ENCODE measurements at regions not wholly inside any gene's neighbourhood (a gene's known extent, or its start where the extent isn't known, plus 50 kb on each side); places are given as distances from the start of the nearest gene placed in this dataset.
"Not testable (repeated sequence)": the region's sequence is repeated elsewhere in the genome, so short reads cannot be mapped to it uniquely, and the experiment has no call there.

DNA sequence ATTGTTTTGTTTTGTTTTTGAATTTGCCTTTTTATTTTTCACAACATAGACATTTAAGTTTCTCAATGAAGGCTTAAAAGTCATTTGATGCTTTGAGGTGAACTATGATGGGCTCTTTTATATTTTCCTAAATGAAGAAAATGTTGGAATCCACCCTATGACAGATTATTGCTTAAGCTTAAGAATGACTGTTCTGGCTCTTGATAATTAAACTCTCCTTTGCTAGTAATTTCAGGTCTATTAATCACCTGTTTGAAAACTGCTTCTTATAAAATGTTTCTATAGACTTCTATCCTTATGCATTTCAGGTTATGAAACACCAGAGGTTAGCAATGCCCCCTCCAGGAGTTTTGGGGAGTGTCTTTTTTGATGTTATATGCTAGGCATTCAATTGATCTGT lies 424.1 kb upstream of the DYNLRB2 start:
- DNase-seq, result no peak

DNA sequence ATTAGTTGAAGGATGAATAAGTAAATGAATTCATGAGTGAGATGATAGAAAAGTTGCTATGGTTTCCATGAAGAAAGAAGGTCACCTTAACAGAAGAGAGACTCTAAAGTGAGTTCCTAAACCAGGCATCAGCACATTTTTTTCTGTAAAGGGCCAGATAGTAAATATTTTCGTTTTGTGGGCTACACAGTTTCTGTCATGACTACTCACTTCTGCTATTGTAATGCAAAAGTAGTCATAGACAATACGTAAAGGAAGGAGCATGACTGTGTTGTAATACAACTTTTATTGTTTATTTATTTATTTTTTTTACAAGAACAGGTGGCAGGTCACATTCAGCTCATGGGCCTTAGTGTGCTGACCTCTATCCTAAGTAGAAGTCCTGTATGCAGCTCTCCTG lies 426.1 kb upstream of the DYNLRB2 start:
- DNase-seq, result no peak

DNA sequence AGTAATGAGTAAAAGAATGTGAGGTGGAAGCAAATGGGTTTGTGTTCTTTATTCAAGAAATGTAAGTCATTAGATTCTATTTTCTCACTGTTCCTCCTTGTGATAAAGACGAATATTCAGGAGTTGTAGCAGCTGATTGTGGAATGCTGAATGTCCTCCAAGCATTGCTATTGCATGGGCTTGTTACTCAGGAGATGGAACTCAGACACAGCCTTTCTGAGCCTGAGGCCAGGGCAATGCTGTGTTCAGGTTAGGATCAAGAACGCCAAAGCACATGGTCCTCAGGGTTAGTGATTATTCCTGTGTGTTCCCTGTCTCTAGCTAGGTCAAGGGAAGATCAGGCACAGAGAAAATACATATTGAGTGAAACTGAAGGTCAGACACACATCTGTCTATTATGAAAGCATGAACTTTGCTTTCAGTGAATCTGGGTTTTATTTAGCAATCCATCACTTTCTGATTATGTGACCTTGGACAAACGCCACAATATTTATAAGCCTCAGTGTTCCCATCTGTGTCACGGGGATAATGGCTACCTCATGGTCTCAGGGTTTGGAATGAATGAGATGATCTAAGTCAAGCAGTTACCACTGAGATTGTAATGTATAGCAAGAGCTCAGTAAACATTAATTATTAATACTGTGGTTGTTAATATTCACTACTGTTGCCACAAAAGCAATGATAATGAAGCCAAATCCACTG lies 426.8 kb upstream of the DYNLRB2 start:
- no peak for DNase-seq

DNA sequence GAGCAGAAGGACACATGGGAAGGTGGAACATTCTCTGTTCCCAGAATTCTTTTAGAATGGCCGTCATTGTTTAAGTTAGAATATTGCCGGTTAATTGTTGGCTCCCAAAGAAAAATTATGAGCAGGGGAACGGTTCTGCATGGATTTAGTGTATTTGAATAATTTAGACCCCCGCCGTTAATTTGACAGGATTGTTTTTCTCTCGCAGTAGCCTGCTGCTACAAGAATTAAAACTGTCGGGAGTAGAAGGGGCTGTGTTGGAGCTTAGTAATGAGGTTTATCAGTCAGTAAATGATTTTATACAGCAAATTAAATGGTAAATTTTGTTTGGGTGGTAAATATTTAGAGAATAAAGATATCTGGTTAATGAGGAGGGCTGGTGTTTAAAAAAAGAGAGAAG lies 431.2 kb upstream of the DYNLRB2 start:
- DNase-seq, result no peak

DNA sequence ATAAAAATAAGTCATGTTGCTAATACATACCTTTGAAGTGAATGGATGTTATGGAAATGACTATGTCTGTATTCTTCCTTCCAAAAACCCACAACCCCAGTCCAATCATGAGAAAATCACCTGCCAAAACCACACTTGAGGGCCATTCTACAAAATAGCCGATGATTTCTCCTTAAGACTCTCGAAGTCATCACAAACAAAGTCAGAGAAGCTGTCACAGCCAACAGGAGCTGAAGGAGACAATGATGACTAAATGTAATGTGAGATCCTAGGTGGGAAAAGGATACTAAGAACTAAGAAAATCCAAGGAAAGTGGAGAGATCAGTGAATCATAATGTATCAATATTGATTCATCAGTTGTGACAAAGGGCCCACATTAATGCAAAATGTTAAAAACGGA lies 432.9 kb upstream of the DYNLRB2 start:
- no peak for DNase-seq

DNA sequence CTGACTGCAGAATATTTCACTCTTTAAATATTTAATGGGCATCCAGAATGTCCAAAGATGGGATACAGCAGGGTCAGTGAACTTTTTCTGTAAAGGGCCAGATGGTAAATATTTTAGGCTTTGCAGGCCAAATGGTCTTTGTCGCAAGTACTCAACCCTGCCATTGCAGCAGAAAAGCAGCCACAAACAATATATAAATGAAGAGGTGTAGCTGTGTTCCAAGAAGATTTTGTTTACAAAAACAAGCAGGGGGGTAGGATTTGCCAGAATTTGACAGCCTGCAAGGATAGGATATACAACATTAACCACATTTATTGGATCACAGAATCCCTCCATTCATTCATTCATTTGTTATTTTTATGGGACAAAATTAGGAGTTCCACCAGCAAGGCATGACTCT lies 435.0 kb upstream of the DYNLRB2 start:
- DNase-seq, result no peak

DNA sequence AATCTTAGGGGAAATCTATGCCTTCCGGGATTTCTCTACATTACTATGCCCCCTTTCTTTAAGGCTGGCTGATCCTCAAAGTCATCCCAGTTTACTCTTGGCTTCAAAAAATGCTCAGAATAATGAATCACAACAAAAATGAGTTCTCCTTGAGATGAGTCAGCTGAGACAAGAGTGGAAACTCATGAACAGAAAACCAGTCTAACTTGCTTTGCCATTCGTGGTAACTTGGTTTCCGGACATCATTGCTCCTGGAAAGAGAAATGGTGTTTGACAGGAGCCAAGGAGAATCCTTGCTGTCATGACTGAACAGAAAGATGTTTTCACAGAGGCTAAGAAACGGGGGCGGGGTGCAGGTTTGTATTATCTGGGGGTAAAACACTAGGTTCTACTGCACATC lies 435.6 kb upstream of the DYNLRB2 start:
- no peak for DNase-seq

DNA sequence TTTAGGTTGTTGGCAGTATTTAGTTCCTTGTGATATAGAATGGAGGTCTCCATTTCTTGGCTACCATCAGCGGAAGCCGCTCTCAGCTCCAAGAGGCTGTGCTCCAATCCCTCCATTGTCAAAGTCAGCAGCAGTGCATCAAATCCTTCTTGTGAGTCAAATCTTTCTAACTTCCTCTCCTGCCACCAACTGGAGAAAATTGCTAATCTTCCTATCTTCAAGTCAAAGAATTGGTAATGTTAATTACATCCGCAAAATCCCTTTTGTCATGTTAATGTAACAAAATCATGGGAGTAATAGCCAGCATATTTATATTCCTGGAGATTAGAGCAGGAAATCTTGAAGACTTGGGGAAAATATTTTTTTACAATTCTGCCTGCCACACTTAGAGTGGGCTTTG lies 436.4 kb upstream of the DYNLRB2 start:
- DNase-seq, result no peak

DNA sequence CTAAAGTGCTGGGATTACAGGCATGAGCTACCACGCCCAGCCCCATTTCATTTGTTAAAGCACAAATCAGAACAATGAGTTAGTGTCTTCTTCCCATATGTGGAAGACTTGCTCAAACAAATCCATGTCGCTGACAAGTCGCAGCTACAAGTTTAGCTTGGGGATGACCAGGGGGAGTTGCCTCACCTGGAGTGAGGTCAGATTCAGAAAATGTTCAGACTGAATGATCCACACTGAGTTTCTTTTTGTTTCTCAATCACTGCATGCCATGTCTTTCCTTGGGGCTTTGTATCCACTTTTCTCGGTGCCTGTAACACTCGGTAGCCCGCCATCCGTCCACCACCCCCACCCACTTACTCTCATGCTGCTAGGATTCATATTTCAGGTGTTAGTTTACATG lies 437.3 kb upstream of the DYNLRB2 start:
- DNase-seq, result no peak

DNA sequence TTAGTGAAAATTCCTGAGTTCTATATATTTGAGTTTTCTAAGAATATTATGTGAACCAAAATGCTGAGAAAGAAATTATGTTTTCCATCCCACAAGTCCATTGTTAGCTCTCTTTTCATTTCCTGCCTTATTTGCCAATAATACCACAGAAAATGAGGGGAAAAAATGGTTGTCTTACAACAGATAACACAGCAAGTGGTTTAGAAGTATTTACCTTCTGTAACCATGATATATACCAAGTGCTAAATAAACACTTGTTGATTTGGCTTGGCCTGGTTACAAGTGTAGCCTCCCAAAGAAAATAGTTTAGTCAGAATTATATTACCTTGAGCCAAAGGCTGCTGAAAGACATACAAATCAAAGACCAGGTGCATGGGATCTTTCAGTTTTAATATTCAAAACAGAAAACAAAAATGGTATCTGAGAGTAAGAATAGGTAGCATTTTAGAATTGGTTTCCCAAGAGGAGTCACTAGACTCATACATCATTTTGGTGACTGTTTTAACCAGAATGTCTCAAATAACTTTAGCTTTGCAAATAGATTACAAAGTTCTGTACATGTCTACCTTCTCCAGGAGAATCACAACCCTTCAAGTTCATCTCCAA lies 439.8 kb upstream of the DYNLRB2 start:
- no peak for DNase-seq

DNA sequence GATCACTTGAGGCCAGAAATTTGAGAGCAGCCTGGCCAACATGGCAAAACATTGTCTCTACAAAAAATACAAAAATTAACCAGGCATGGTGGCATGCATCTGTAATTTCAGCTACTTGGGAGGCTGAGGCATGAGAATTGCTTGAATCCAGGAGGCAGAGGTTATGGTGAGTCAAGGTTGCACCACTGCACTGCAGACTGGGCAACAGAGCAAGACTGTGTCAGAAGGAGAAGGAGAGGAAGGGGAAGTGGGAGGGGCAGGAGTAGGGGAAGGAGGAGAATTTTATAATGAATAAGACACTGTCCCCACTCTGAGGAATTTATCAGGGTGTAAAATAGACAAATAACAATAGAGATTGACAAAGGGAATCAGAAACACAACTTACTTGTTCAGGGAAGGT lies 440.6 kb upstream of the DYNLRB2 start:
- DNase-seq, result no peak

DNA sequence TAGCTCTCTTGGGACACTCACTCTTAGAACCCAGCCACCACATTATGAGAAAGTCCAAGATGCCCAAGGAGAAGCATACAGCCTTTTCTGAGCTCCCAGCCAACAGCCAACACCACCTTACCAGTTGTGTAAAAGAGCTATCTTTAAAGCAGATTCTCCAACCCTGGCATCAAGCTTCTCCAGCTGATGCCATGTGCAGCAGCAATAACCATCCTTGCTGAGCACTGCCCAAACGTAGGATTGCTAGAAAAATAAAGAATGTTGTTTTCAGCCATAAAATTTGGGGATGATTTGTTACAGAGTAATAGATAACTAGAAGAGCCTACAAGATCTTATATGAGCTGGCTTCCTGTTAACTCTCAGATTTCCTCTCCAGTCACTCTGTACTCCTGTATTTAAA lies 443.7 kb upstream of the DYNLRB2 start:
- no peak for DNase-seq

DNA sequence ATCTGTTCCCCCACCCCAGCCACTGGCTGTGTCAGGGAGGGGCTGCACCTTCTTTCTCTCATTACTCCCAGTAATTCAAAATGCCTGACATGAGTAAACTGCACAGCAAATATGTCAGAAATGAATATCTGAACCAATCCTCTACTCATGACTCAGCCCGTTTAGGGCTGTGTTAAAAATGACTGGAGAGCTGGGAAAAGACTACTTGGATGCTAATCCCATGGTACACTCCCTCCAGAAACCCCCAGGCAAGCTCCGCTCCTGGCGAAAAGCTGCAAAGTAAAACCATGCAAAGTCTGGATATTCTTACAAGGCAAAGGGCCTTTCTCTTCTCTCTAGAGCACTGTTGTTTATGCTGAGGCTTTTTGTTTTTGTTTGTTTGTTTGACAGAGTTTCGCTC lies 448.1 kb upstream of the DYNLRB2 start:
- DNase-seq, result no peak

DNA sequence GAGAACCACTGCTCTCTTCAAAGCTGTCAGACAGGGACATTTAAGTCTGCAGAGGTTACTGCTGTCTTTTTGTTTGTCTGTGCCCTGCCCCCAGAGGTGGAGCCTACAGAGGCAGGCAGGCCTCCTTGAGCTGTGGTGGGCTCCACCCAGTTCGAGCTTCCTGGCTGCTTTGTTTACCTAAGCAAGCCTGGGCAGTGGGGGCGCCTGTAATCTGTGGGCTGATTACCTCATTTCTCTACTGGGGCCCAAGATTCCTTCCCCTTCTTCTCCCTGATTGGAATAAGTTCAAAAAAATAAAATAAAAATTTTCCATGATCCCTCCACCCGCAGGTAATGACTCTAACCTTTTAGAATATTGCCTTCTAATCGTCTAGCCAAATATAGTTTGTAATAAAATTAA lies 449.3 kb upstream of the DYNLRB2 start:
- DNase-seq, result not testable (repeated sequence)

DNA sequence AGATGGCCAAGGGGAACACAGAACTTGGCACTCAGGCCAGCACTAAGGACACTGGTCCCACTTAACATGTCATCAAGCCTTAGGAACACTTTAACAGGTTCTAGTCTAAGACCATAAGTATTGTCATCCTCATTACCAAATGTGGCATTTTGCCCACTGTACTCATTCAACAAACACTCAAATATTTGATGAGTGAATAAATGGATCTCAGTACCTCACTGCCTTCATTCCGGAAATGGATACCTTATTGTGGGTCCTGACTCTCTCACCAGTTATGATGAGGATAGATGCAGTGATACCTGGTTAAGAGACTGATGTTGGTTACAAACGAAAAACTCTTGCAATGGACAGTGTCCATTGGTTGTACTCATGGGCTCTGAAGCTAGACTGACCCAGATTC lies 455.2 kb upstream of the DYNLRB2 start:
- no peak for DNase-seq

DNA sequence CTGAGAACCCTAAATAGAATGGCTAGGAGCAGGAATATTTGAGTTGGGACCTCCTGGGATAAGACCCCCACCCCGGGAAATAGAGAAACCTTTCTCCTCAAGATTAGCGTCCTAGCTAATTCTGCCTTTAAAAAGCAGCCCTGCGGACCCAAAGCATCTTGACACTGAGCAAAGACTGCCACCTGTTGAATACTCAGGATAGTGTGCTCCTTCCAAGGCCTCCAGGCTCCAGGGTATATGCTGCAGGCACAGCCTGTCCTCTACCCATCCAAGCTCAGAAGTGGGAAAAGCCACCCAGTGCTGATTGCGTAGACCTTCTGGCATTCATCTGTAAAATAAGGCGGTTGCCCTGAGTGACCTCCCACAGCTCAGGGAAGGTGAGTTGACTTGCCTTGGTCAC lies 456.2 kb upstream of the DYNLRB2 start:
- no peak for DNase-seq

DNA sequence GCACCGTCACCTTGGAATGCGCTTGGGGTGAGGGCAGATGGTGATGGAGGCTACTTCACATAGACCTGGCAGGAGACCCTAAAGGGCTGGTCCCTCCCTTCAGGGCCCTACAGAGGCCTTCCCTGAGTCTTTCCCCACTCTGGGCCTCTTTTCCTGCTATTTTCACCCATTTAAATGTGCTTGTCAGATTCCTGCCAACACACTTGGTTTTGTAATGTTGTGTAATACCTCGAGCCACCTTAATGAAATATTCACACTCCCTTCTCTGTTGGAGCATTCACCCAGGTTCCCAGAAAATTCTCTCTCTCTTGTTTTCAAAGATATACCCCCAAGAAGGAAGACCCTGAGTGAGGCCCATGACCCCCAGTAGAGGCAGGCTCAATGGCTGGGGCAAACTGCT lies 456.6 kb upstream of the DYNLRB2 start:
- DNase-seq, result no peak

DNA sequence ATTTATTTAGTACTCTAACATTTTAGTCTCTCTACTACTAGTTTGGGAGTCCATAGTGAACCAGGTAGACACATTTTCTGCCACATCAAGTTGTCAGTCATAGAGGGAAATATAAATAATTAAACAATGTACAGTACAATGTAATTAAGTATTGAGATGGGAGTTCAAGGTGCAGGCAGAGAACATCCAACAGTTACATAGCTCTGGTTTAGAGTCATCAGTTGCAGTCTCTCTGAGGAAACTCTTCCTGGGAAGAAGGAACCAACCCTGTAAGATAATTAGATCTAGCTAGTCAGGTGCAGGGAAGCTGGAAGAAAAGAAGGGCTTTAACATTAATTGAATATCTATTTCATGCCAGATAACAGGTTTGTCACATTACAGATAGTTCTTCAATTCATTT lies 457.9 kb upstream of the DYNLRB2 start:
- no peak for DNase-seq

DNA sequence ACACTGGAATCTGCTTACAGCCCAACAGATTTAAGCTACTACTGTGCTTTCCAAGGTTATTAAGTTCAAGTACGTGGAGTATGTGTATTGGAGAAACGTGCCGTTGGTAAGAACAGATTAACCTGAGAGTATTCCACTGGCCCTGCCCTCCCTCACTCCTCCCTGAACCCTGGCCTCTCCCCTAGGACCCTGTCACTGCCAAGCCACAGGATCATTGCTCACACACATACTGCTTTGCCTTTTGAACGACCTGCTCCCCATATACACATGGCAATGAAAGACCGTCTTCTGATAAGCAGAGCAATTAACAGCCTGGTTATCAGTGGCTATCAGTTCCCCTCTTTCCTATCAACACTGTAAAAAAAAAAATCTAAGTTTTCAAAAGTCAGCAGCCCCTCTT lies 458.9 kb upstream of the DYNLRB2 start:
- DNase-seq, result no peak

DNA sequence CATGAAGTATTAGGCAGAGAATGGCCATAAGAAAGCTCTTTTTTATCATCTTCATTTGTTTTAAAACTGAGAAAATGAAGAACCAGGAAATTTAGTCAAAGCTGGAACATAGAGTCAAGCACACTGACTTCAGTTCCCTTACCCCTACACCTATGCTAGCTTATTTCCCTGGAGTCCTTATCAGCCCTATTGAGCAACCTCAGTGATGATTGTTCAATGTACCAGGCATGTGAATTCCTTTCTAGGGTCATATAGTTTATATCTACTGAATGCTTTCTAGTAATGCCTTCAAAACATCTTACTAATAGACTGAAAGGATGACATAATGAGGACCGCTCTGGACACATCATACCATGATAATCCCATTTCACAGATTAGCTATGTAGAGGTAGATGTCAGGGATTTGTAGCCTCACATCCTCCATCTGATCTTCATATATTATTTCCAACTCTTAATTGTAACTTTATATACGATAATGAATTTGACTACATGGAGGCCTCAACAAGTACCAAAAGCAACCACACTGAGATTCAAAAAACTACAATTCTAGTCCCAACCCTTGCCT lies 460.4 kb upstream of the DYNLRB2 start:
- no peak for DNase-seq

DNA sequence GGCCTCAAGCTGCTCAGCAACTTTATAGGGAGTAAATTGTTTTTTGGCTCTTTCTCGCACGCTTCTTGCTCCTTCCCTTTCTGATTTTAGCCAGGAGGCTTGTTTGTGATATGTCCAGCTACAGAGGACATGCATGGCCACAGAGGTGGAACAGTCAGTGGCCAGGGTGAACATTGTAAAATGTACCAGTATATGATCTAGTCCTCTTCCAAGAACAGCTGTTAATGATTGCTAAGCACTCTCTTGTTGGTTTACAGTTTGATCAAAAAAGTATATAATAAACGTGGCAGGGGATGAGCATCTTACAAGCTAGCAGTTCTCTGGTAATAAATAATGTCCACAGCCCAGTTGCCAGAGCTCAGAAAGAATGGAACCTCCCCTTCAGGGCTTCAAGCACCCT lies 461.7 kb upstream of the DYNLRB2 start:
- DNase-seq, result no peak

DNA sequence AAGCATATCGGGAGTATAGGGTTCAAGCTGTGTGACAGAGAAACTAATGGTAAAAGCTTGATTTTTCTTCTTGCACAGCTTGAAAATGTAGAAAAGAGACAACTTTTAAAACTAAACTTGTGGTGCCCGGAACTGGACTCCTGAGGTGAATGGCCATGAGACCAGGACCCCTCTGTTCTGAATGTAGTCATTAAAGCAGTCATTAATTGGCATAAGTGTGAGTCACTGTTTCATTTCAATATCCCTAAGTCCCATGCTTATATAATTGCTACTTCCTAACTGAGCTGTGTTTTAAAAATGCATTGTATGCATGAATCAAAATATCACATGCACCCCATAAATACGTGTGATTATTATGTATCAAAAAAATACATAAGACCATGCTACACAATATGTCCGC lies 463.1 kb upstream of the DYNLRB2 start:
- DNase-seq, result no peak

DNA sequence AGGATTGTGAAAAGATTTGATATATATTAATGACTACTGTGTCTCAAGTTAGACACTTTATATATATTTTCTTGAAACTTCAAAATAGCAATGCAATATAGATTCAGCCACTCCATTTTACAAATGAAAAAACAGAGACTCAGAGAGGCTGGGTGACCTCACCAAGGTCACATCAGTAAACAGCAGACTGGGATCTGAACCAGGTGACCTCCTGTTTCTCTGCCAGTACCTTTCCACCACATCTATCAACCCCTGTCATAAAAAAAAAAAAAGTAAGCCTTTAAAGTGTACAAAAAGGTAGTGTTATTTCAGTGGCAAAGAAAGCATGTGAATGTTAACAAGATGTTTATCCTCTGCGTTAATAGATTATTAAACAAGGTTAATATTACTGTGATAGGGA lies 466.5 kb upstream of the DYNLRB2 start:
- no peak for DNase-seq

DNA sequence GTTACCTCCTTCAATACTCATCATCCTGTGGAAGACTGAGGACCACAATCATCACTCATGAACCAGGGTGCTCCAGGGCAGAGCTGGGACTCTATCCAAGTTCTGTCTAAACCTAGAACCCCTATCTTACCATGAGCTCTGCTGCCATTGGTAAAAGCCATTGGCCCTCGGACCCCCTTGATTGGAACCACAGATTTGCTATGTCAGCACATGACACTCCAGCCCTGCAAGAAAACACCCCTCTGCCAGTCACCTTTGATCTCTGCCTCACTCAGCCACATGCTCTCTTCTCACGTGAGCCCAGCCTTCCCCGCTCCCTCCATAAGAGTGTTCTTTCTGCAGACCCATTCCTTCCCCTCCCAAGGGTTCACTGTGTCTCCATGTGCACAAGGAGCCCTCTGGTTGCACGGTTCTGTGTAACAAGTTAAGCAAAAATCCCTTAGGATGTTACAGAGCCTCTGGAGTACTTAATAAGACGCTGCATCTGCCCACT lies 468.8 kb upstream of the DYNLRB2 start:
- no peak for DNase-seq
